HG03442 (cell line): ENCODE measurements at regions not wholly inside any gene's neighbourhood (a gene's known extent, or its start where the extent isn't known, plus 50 kb on each side); places are given as distances from the start of the nearest gene placed in this dataset.
"Not testable (repeated sequence)": the region's sequence is repeated elsewhere in the genome, so short reads cannot be mapped to it uniquely, and the experiment has no call there.

Source experiments
- ATAC-seq: cut with Tn5 transposase; IDR thresholded peaks from one replicate; pipeline ENCODE4 v1.9.1; 2021; ENCODE audit warnings: mild to moderate bottlenecking, moderate library complexity; ENCODE audit not compliant: unreplicated experiment

- ATAC-seq, result no peak
These were observed 132.2 kb upstream of the MPHOSPH6 start for GRCh38 chr16:82302042-82302727.

DNA sequence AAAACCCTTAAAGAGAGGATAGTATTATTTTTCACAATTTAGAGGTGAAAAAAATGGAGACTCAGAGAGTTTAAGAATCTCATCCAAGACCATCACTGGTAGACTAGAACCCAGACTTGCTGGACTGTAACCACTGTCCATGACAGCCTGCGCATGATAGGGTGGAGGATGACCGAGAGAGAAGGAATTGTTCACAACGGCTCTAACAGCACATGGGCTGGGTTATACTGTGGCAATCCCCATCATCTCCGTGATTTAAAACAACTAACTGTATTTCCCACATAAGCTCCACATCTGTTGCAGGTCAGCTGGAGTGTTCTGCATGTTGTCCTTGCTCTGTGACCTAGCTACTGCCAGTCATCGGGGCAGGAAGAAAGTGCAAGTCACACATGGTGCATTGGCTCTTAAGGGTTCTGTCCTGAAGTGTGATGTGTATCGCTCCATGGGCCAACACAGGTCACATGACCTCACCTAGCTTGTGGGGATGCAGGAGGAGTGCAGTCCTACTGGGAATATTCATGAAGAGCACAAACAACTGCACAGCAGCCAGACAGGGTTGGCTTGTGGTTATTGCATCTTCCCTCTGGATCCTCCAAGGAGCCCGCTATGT is 131.2 kb upstream of the MPHOSPH6 start:
- ATAC-seq, result no peak

DNA sequence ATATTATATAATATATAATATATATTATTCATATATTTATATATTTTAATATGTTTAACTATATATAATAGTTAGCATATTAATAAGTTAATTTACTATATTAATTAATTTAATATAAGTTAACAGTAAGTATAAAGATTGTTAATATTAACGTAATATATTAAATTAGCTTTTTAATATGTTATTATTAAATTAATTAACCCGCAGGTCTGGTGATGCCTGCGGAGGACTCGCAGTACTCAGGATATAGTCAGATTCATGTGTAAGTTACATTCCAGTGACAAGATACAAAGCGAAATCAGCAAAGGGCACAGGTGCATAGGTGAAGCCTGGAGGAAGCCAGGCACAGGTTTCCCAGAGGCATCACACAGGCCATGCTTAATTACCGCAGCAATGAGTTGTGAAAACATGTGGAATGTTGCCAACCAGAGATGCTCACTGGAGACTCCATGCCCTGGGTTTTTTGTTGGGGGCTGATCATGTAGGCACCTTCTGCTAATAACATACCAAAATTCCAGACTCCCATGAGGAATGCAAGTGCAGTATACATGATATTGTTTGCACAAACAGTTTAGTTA is 130.4 kb upstream of the MPHOSPH6 start:
- no peak for ATAC-seq

DNA sequence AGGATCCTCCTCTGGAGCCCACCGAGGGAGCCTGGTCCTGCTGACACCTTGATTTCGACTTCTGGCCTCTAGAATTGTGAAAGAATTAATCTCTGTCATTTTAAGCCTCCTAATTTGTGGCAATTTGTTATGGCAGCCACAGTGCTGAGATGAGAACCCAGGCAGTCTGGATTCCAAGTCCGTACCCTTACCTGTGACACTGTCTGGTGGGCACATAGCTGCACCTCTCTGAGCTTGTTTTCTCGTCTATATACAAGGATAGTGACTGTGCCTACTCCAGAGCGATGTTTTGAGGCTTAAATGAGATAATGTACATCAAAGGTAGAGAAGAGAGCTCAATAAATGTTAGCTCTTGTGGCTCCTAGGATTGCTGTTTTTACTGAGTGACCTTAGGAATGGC is 128.4 kb upstream of the MPHOSPH6 start:
- ATAC-seq, result no peak

DNA sequence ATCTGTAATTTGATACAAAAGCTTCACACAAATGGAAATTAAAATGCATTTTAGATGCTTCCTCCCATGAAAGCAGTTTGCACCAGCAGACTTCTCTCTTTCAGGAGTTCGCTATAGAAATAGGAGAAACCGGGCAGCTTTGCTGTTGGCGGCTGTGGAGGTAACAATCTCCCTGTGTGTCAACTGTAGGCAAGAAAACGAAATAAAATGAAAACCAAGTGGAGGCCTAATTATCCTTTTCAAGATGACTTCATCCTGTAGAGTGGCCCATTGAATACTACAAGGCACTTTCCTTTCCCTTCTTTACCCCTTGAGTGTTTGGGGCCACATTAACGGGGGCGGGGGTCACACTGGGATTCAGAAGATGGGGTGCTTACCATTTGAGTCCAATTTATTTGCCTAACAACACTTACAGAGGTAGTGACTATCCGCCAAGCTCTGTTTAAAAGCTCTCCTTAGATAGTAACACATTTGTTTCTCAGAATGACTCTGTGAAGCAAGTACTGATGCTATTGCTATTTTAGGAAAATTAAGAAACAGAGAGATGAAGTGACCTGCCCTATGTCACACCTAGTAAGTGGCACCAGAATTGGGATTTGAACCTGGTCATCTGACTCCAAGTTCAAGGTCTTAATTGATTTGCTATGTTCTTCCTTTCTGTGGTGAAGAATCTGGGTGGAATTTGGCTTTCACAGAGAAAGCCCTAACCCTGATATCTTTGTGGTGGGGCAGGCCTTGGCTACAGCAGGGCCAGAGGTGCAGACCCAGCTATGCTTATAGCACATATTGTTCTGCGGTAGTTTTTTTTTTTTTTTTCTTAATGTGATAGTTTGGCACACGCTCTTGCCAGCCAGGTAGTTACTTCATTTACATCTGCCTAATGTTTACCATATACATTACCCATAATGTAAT is 125.5 kb upstream of the MPHOSPH6 start:
- no peak for ATAC-seq

- no peak for ATAC-seq
These were observed 123.6 kb upstream of the MPHOSPH6 start for GRCh38 chr16:82293671-82294070.

DNA sequence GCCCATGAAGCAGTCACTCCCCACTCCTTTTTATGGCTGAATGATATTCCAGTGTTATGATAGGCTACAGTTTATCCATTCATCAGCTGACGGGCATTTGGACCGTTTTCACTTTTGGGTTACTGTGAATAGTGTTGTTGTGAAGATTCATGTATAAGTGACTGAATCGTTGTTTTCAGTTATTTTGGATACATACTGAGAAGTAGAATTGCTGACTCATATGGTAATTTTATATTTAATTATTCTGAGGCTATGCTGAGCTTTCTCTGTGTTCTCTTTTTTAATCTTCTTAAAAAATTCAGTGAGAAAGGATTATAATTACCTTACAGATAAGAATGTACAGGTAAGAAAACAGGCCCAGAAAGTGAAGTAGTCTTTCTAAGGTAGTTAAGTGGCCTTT is 117.9 kb upstream of the MPHOSPH6 start:
- no peak for ATAC-seq

GRCh38 chr16:82282662-82283061 is 112.6 kb upstream of the MPHOSPH6 start:
- no peak for ATAC-seq

GRCh38 chr16:82281544-82281943 is 111.5 kb upstream of the MPHOSPH6 start:
- ATAC-seq, result no peak

- ATAC-seq, result no peak
These were observed 110.8 kb upstream of the MPHOSPH6 start for GRCh38 chr16:82280867-82281266.

- not testable (repeated sequence) for ATAC-seq
These were observed 105.3 kb upstream of the MPHOSPH6 start for GRCh38 chr16:82275349-82275748.

GRCh38 chr16:82271636-82272035 is 101.6 kb upstream of the MPHOSPH6 start:
- no peak for ATAC-seq

GRCh38 chr16:82267675-82268074 is 97.7 kb upstream of the MPHOSPH6 start:
- ATAC-seq, result not testable (repeated sequence)

DNA sequence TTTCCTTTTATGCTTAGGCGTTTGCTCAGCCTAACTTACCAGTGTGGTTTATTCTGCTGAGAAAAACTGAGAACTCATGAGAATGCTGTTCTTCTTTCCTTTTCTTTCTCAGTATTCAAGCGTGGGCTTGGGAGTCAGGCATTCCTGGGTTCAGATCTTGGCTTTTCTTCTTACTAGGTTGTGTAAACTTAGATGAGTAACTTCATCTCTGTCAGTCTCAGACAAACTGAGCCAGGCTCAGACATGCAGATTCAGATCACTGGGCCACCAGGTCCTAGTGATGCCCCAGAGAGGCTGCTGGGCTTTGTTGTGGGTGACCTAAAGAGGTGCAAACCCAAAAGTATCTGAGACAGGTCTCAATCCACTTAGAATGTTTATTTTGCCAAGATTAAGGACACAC is 95.8 kb upstream of the MPHOSPH6 start:
- ATAC-seq, result no peak

- no peak for ATAC-seq
These were observed 94.7 kb upstream of the MPHOSPH6 start for GRCh38 chr16:82264756-82265155.

GRCh38 chr16:82263521-82264143 is 93.6 kb upstream of the MPHOSPH6 start:
- ATAC-seq, result peak; percentile 57

- ATAC-seq, result no peak
These were observed 92.2 kb upstream of the MPHOSPH6 start for GRCh38 chr16:82262244-82262643.

DNA sequence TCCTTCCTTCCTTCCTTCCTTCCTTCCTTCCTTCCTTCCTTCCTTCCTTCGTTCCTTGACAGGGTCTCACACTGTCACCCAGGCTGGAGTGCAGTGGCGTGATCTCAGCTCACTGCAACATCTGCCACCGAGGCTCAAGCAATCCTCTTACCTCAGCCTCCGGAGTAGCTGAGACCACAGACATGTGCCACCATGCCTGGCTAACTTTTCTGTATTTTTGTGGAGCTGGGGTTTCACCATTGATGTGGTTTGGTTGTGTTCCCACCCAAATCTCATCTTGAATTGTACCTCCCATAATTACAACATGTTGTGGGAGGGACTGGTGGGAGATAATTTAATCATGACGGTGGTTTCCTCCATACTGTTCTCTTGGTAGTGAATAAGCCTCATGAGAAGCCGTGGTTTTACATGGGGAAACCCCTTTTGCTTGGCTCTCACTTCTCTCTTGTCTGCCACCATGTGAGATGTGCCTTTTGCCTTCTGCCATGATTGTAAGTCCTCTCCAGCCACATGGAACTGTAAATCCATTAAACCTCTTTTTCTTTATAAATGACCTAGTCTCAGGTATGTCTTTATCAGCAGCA is 90.3 kb upstream of the MPHOSPH6 start:
- no peak for ATAC-seq

DNA sequence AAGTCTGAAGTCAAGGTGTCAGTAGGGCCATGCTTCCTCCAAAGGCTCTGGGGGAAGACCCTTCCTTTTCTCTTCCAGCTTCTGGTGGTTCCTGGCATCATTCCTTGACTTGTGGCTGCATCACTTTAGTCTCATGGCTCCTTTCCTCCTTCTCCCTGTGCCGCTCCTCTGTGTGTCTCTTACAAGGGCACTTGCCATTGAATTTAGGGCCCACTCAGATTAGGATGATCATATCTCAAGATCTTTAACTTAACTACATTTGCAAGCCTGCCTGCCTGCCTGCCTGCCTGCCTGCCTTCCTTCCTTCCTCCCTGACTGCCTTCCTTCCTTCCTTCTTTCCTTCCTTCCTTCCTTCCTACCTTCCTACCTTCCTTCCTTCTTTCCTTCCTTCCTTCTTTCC is 89.7 kb upstream of the MPHOSPH6 start:
- ATAC-seq, result no peak

DNA sequence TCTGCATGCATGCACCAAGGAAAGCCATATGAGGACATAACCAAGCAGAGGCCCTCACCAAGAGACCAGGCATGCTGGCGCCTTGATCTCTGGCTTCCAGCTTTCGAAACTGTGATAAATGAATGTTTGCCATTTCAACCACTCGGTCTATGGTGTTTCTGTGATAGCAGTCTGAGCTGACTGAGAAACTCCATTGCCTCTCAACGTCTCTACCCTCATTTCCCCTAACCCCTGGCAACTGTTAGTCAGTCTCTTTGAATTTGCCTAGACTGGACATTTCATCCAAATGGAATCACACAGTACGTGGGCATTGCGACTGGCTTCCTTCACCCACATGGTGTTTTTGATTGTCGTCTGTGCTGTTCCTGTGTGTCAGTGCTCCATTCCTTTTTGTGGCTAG is 88.0 kb upstream of the MPHOSPH6 start:
- ATAC-seq, result no peak

- ATAC-seq, result no peak
These were observed 82.6 kb upstream of the MPHOSPH6 start for GRCh38 chr16:82252582-82252981.
